ENCODE measurements at regions not wholly inside any gene's neighbourhood (a gene's known extent, or its start where the extent isn't known, plus 50 kb on each side); places are given as distances from the start of the nearest gene placed in this dataset.
"Not testable (repeated sequence)": the region's sequence is repeated elsewhere in the genome, so short reads cannot be mapped to it uniquely, and the experiment has no call there.

- Mint-ChIP-seq H3K9me3 (peaks cover 17% of the 10 kb centered on the region), H3K4me1 (peaks cover 32% of the 10 kb centered on the region), H3K36me3 (ENCODE audit: low read depth) (peaks cover 36% of the 10 kb centered on the region)
- H3K27ac Mint-ChIP-seq; H3K27me3 ChIP-seq (ENCODE audit: control insufficient read depth, insufficient read depth, low read length, poor library complexity, severe bottlenecking); H3K36me3 ChIP-seq (ENCODE audit: control insufficient read depth, insufficient read depth, low read length); H3K4me3 ChIP-seq (ENCODE audit: low read length); H3K9ac ChIP-seq (ENCODE audit: extremely low read depth, low read length, poor library complexity, severe bottlenecking); DNase-seq; H3K4me1 ChIP-seq (ENCODE audit: control insufficient read depth, insufficient read depth, low read length); H3K27me3 Mint-ChIP-seq (ENCODE audit: insufficient read depth); H3K4me3 Mint-ChIP-seq; H3K27ac ChIP-seq (ENCODE audit: low read depth, low read length): not testable (repeated sequence)
- peaks cover 14% of the 10 kb centered on the region for H3K9me3 ChIP-seq (ENCODE audit: control insufficient read depth, low read length)
- WGBS, 2 experiments (ENCODE audit: insufficient coverage in 1 of 2, insufficient read length in 1 of 2), result 95 to 100% methylated on average over 8 to 13 of the region's 13 CpGs
These were observed 54.5 kb upstream of the UNC13C start for GRCh38 chr15:53923741-53924140.

DNA sequence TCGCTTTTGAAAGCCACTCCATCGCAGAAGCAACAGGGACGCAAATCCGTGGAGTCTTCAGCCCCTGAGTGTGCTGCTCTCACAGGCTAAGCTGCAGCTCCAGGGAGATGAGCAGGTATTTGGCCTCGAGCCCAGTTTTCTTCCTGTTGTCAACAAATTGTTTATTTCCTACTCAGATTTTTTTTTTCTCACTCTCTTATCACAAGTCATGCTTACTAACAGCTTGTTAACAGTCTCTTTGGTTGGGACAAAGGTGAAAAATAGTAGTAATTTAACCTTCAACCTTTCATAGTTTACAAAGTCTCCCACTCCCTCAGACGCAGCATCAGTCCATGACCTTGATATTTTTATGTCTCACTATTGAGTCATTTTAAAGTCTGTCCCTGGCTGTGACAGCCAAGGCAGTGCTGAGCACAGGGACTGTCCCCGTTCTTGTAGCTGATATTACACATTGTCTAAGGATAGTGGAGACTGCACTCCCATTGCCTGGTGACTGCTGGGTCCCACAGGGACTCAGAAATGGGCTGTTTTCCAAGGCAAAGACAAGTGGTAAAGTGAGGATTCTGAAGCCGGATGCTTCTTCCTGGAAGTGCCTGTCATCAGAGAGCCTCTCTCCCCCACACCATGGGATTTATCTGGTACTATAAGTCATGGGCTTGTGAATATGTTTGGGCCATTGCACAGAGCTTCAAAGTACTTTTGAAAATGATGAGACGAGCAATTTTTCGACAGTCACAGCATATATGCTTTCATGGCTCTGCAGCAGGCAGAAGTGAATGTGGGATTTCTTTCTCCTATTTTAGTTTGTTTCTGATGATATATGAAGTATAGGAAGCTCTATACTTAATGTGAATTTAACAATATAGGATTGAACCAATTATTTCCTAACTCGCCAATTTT, 59.8 kb upstream of the UNC13C start:
- WGBS, 2 experiments (ENCODE audit: insufficient coverage in 1 of 2, insufficient read length in 1 of 2), result 58 to 82% methylated on average over 6 to 9 of the region's 11 CpGs
- Histone ChIP-seq H3K36me3 (ENCODE audit: control insufficient read depth, insufficient read depth, low read length) (no peaks in the 10 kb centered on the region), H3K9me3 (ENCODE audit: control insufficient read depth, low read length) (no peaks in the 10 kb centered on the region), H3K27ac (ENCODE audit: low read depth, low read length) (no peak overlapping the region), H3K27me3 (ENCODE audit: control insufficient read depth, insufficient read depth, low read length, poor library complexity, severe bottlenecking) (no peaks in the 10 kb centered on the region), H3K9ac (ENCODE audit: extremely low read depth, low read length, poor library complexity, severe bottlenecking) (peak overlapping the region; percentile 22), H3K4me3 (ENCODE audit: low read length) (peak overlapping the region; percentile 11), H3K4me1 (ENCODE audit: control insufficient read depth, insufficient read depth, low read length) (peaks cover 8% of the 10 kb centered on the region)
- Mint-ChIP-seq H3K4me1 (peaks cover 40% of the 10 kb centered on the region), H3K27me3 (ENCODE audit: insufficient read depth) (no peaks in the 10 kb centered on the region), H3K27ac (peak overlapping the region; percentile 86), H3K4me3 (peak overlapping the region; percentile 9), H3K9me3 (no peaks in the 10 kb centered on the region), H3K36me3 (ENCODE audit: low read depth) (peaks cover 15% of the 10 kb centered on the region)
- TF ChIP-seq CTCF (conservative IDR thresholded peaks at IDR 0.05), result no peak
- peak; percentile 79 for DNase-seq

DNA sequence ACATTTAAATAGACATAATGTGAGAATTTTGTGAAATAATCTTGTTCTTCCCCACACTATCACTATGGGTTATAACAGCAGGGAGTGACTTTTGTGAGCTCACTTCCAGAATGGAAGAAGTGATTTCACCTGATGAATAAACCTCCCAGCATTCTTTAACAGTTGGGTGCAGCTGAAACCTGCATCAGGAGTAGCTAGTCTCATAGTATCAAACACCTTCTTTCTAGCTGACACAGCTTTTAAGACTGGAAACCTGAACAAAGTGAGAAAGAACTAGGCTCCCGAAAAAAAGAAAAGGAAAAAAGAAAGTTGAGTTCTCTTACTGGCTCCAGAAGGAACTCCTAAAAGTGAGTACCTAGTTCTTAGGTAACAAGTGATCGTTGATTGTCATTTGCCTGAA, 61.1 kb upstream of the UNC13C start:
- DNase-seq, result no peak
- H3K9ac ChIP-seq (ENCODE audit: extremely low read depth, low read length, poor library complexity, severe bottlenecking), result no peak overlapping the region
- peaks cover 14% of the 10 kb centered on the region for H3K36me3 Mint-ChIP-seq (ENCODE audit: low read depth)
- no peaks in the 10 kb centered on the region for H3K27me3 Mint-ChIP-seq (ENCODE audit: insufficient read depth)
- TF ChIP-seq CTCF (conservative IDR thresholded peaks at IDR 0.05), result no peak
- no peaks in the 10 kb centered on the region for H3K27me3 ChIP-seq (ENCODE audit: control insufficient read depth, insufficient read depth, low read length, poor library complexity, severe bottlenecking)
- no peaks in the 10 kb centered on the region for H3K9me3 Mint-ChIP-seq
- H3K4me1 ChIP-seq (ENCODE audit: control insufficient read depth, insufficient read depth, low read length), result peaks cover 8% of the 10 kb centered on the region
- no peaks in the 10 kb centered on the region for H3K36me3 ChIP-seq (ENCODE audit: control insufficient read depth, insufficient read depth, low read length)
- no peak overlapping the region for H3K4me3 ChIP-seq (ENCODE audit: low read length)
- no peak overlapping the region for H3K4me3 Mint-ChIP-seq
- H3K27ac Mint-ChIP-seq, result peak overlapping the region; percentile 86
- H3K4me1 Mint-ChIP-seq, result peaks cover 37% of the 10 kb centered on the region
- H3K9me3 ChIP-seq (ENCODE audit: control insufficient read depth, low read length), result no peaks in the 10 kb centered on the region
- 80 to 100% methylated on average over 2 of the region's 2 CpGs for WGBS, 2 experiments (ENCODE audit: insufficient coverage in 1 of 2, insufficient read length in 1 of 2)
- H3K27ac ChIP-seq (ENCODE audit: low read depth, low read length), result no peak overlapping the region
